ENCODE measurements at regions not wholly inside any gene's neighbourhood (a gene's known extent, or its start where the extent isn't known, plus 50 kb on each side); places are given as distances from the start of the nearest gene placed in this dataset.

- TF ChIP-seq CTCF (IDR thresholded peaks at IDR 0.05) (no peak), POLR2A (IDR thresholded peaks at IDR 0.05) (no peak)
Measured at GRCh38 chrX:39725114-39725513, 372.6 kb downstream of the BCOR start.

All from transverse colon (tissue), 3 donors.